Skeletal muscle tissue (tissue), 3 donors: ENCODE measurements at regions not wholly inside any gene's neighbourhood (a gene's known extent, or its start where the extent isn't known, plus 50 kb on each side); places are given as distances from the start of the nearest gene placed in this dataset.

Experiments used
- H3K27ac ChIP-seq: one replicate; pipeline ENCODE4 v1.7.0; 2013; ENCODE audit warnings: mild to moderate bottlenecking, low read depth, low read length, inconsistent platforms
- H3K27me3 ChIP-seq, 3 donors: one replicate each; pipeline ENCODE4 v1.7.0; 2013; ENCODE audit warnings: low read length in 3 of 3; ENCODE audit not compliant: control insufficient read depth in 3 of 3, insufficient read depth in 3 of 3
- H3K36me3 ChIP-seq, 3 donors: one replicate each; pipeline ENCODE4 v1.7.0; 2013; ENCODE audit warnings: low read length in 3 of 3; ENCODE audit not compliant: control insufficient read depth in 3 of 3, insufficient read depth in 3 of 3
- H3K4me1 ChIP-seq, 3 donors: one replicate each; pipeline ENCODE4 v1.7.0; 2013; ENCODE audit warnings: low read length in 3 of 3, mild to moderate bottlenecking in 3 of 3; ENCODE audit not compliant: control insufficient read depth in 3 of 3, insufficient read depth in 3 of 3
- H3K4me3 ChIP-seq, 3 donors: one replicate each; pipeline ENCODE4 v1.7.0; 2013; ENCODE audit warnings: low read length in 3 of 3
- H3K9ac ChIP-seq, 3 donors: one replicate each; pipeline ENCODE4 v1.7.0; 2013; ENCODE audit warnings: low read length in 3 of 3, mild to moderate bottlenecking in 3 of 3, moderate library complexity in 2 of 3, low read depth in 1 of 3
- H3K9me3 ChIP-seq, 3 donors: one replicate each; pipeline ENCODE4 v1.7.0; 2013; ENCODE audit warnings: low read length in 3 of 3; ENCODE audit not compliant: control insufficient read depth in 3 of 3
- donor health status: Osteomylitis.

- Histone ChIP-seq H3K9ac (no peak overlapping the region), H3K4me3 (no peak overlapping the region), H3K27me3 (no peaks in the 10 kb centered on the region), H3K27ac (no peak overlapping the region), H3K4me1 (peaks cover 0 to 2% (median 0%) of the 10 kb centered on the region in 3 donors), H3K36me3 (no peaks in the 10 kb centered on the region), H3K9me3 (no peaks in the 10 kb centered on the region)
Measured at GRCh38 chr4:155592179-155592937, 74.3 kb upstream of the GUCY1A1 start.

GRCh38 chr4:155591738-155592143, 74.9 kb upstream of the GUCY1A1 start:
- Histone ChIP-seq H3K27ac (no peak overlapping the region), H3K9ac (no peak overlapping the region), H3K4me1 (peaks cover 0 to 2% (median 0%) of the 10 kb centered on the region in 3 donors), H3K27me3 (no peaks in the 10 kb centered on the region), H3K36me3 (no peaks in the 10 kb centered on the region), H3K4me3 (no peak overlapping the region), H3K9me3 (no peaks in the 10 kb centered on the region)

GRCh38 chr4:155590796-155591585, 75.7 kb upstream of the GUCY1A1 start:
- no peak overlapping the region for H3K9ac ChIP-seq
- no peak overlapping the region for H3K27ac ChIP-seq
- no peaks in the 10 kb centered on the region for H3K9me3 ChIP-seq

GRCh38 chr4:155588437-155588836, 78.2 kb upstream of the GUCY1A1 start:
- Histone ChIP-seq H3K4me3 (no peak overlapping the region), H3K27me3 (no peaks in the 10 kb centered on the region), H3K36me3 (no peaks in the 10 kb centered on the region), H3K9ac (no peak overlapping the region), H3K27ac (no peak overlapping the region), H3K9me3 (no peaks in the 10 kb centered on the region), H3K4me1 (peaks cover 0 to 2% (median 0%) of the 10 kb centered on the region in 3 donors)

More at GRCh38 chr4:155590796-155591585, 75.7 kb upstream of the GUCY1A1 start:
- H3K27me3 ChIP-seq, result no peaks in the 10 kb centered on the region
- H3K4me3 ChIP-seq, result no peak overlapping the region
- peaks cover 0 to 2% (median 0%) of the 10 kb centered on the region in 3 donors for H3K4me1 ChIP-seq
- no peaks in the 10 kb centered on the region for H3K36me3 ChIP-seq

GRCh38 chr4:155587766-155588165, 78.9 kb upstream of the GUCY1A1 start:
- Histone ChIP-seq H3K27ac (no peak overlapping the region), H3K9me3 (no peaks in the 10 kb centered on the region), H3K4me1 (peaks cover 0 to 2% (median 0%) of the 10 kb centered on the region in 3 donors)

GRCh38 chr4:155582971-155583437, 83.6 kb upstream of the GUCY1A1 start:
- Histone ChIP-seq H3K9me3 (no peaks in the 10 kb centered on the region), H3K9ac (no peak overlapping the region), H3K27me3 (no peaks in the 10 kb centered on the region)

More at GRCh38 chr4:155587766-155588165, 78.9 kb upstream of the GUCY1A1 start:
- no peak overlapping the region for H3K4me3 ChIP-seq
- H3K27me3 ChIP-seq, result no peaks in the 10 kb centered on the region
- no peak overlapping the region for H3K9ac ChIP-seq
- no peaks in the 10 kb centered on the region for H3K36me3 ChIP-seq

GRCh38 chr4:155582041-155582440, 84.6 kb upstream of the GUCY1A1 start:
- no peaks in the 10 kb centered on the region for H3K36me3 ChIP-seq
- no peaks in the 10 kb centered on the region for H3K27me3 ChIP-seq
- H3K9me3 ChIP-seq, result no peaks in the 10 kb centered on the region
- no peak overlapping the region for H3K27ac ChIP-seq
- H3K9ac ChIP-seq, result no peak overlapping the region
- H3K4me3 ChIP-seq, result no peak overlapping the region
- H3K4me1 ChIP-seq, result no peaks in the 10 kb centered on the region

More at GRCh38 chr4:155582971-155583437, 83.6 kb upstream of the GUCY1A1 start:
- no peaks in the 10 kb centered on the region for H3K4me1 ChIP-seq
- H3K4me3 ChIP-seq, result no peak overlapping the region
- H3K27ac ChIP-seq, result no peak overlapping the region
- no peaks in the 10 kb centered on the region for H3K36me3 ChIP-seq

GRCh38 chr4:155578726-155579370, 87.8 kb upstream of the GUCY1A1 start:
- no peaks in the 10 kb centered on the region for H3K9me3 ChIP-seq
- H3K27me3 ChIP-seq, result no peaks in the 10 kb centered on the region
- H3K36me3 ChIP-seq, result no peaks in the 10 kb centered on the region
- H3K4me1 ChIP-seq, result no peaks in the 10 kb centered on the region
- no peak overlapping the region for H3K4me3 ChIP-seq
- no peak overlapping the region for H3K27ac ChIP-seq
- H3K9ac ChIP-seq, result no peak overlapping the region

GRCh38 chr4:155578219-155578618, 88.4 kb upstream of the GUCY1A1 start:
- no peak overlapping the region for H3K9ac ChIP-seq
- no peaks in the 10 kb centered on the region for H3K9me3 ChIP-seq
- H3K4me1 ChIP-seq, result no peaks in the 10 kb centered on the region
- no peaks in the 10 kb centered on the region for H3K36me3 ChIP-seq
- no peaks in the 10 kb centered on the region for H3K27me3 ChIP-seq
- no peak overlapping the region for H3K4me3 ChIP-seq
- no peak overlapping the region for H3K27ac ChIP-seq
